ENCODE measurements at regions not wholly inside any gene's neighbourhood (a gene's known extent, or its start where the extent isn't known, plus 50 kb on each side); places are given as distances from the start of the nearest gene placed in this dataset.

DNA sequence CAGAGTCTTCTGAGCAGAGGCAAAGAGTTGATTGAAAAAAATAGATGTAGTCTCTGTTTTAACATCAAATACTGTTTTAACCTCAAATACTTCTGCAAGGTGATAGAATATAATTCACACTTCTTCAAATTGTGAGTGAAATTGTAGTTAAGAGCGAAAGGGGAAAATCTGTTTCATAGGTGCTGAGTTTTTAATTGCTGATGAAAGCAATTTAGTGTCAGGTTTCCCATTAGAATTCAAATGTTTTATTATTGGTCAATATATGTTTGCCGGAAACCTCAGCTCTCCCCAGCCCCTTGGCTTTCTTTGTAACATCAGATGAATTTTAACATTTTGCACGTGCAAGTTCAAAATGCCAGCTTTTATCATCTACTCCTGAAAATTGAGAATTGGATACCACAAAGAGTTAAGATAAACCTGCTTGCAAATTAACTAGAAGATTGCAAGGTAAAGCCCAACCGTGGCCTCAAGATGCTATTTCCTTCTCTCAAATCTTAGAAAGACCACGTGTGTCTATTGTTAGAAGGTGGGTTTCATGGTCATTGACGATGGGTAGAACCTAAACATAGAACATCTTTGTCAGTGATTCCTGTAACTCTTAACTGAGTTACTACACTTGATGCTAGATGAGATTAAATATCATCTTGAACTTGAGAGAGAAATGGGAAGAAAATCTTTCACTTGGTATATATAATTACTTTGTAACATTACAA is 1824.2 kb upstream of the TENM3 start:
- TF ChIP-seq, protein P1, sequence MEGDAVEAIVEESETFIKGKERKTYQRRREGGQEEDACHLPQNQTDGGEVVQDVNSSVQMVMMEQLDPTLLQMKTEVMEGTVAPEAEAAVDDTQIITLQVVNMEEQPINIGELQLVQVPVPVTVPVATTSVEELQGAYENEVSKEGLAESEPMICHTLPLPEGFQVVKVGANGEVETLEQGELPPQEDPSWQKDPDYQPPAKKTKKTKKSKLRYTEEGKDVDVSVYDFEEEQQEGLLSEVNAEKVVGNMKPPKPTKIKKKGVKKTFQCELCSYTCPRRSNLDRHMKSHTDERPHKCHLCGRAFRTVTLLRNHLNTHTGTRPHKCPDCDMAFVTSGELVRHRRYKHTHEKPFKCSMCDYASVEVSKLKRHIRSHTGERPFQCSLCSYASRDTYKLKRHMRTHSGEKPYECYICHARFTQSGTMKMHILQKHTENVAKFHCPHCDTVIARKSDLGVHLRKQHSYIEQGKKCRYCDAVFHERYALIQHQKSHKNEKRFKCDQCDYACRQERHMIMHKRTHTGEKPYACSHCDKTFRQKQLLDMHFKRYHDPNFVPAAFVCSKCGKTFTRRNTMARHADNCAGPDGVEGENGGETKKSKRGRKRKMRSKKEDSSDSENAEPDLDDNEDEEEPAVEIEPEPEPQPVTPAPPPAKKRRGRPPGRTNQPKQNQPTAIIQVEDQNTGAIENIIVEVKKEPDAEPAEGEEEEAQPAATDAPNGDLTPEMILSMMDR (IDR thresholded peaks at IDR 0.05), result no peak
- no peak for TF ChIP-seq POLR2A (IDR thresholded peaks at IDR 0.05)
